Stimulated activated CD4-positive, alpha-beta T cell treated with anti-CD3 and anti-CD28 coated beads, Interleukin-4, amount 100 ng/mL, for 48 hours (primary cell): ENCODE measurements at regions not wholly inside any gene's neighbourhood (a gene's known extent, or its start where the extent isn't known, plus 50 kb on each side); places are given as distances from the start of the nearest gene placed in this dataset.

Source experiments
- DNase-seq, 2 donors: peaks; one replicate each; pipeline ENCODE4 v3.0.0-alpha.2; 2020; ENCODE audit warnings: low read depth in 2 of 2

GRCh38 chr20:56801971-56802755 is 173.1 kb downstream of the TFAP2C start:
- no peak for DNase-seq

GRCh38 chr20:56802805-56803204 is 173.7 kb downstream of the TFAP2C start:
- no peak for DNase-seq

GRCh38 chr20:56805313-56805712 is 176.2 kb downstream of the TFAP2C start:
- DNase-seq, result no peak

- DNase-seq, result no peak
Observed at GRCh38 chr20:56805966-56806365, 176.9 kb downstream of the TFAP2C start.

GRCh38 chr20:56806952-56807517 is 177.9 kb downstream of the TFAP2C start:
- no peak for DNase-seq

GRCh38 chr20:56808117-56808725 is 179.1 kb downstream of the TFAP2C start:
- DNase-seq, result no peak

GRCh38 chr20:56808732-56809131 is 179.6 kb downstream of the TFAP2C start:
- no peak for DNase-seq

GRCh38 chr20:56809668-56810067 is 180.6 kb downstream of the TFAP2C start:
- DNase-seq, result no peak

- DNase-seq, result no peak
Observed at GRCh38 chr20:56810141-56810540, 181.0 kb downstream of the TFAP2C start.

- DNase-seq, result no peak
Observed at GRCh38 chr20:56815796-56816195, 186.7 kb downstream of the TFAP2C start.

- no peak for DNase-seq
Observed at GRCh38 chr20:56816349-56816748, 187.2 kb downstream of the TFAP2C start.

GRCh38 chr20:56817780-56818675 is 188.9 kb downstream of the TFAP2C start:
- DNase-seq, result no peak

- no peak for DNase-seq
Observed at GRCh38 chr20:56820984-56821383, 191.9 kb downstream of the TFAP2C start.

GRCh38 chr20:56826306-56826704 is 197.2 kb downstream of the TFAP2C start:
- DNase-seq, result no peak

- DNase-seq, result no peak
Observed at GRCh38 chr20:56826705-56827665, 197.9 kb downstream of the TFAP2C start.

GRCh38 chr20:56827763-56828162 is 198.7 kb downstream of the TFAP2C start:
- DNase-seq, result no peak

- no peak for DNase-seq
Observed at GRCh38 chr20:56828402-56828801, 199.3 kb downstream of the TFAP2C start.

GRCh38 chr20:56829788-56830385 is 200.8 kb downstream of the TFAP2C start:
- DNase-seq, result no peak

GRCh38 chr20:56831795-56832194 is 202.7 kb downstream of the TFAP2C start:
- DNase-seq, result no peak

- DNase-seq, result no peak
Observed at GRCh38 chr20:56833427-56833826, 204.3 kb downstream of the TFAP2C start.
